ENCODE measurements at regions not wholly inside any gene's neighbourhood (a gene's known extent, or its start where the extent isn't known, plus 50 kb on each side); places are given as distances from the start of the nearest gene placed in this dataset.
"Not testable (repeated sequence)": the region's sequence is repeated elsewhere in the genome, so short reads cannot be mapped to it uniquely, and the experiment has no call there.

DNA sequence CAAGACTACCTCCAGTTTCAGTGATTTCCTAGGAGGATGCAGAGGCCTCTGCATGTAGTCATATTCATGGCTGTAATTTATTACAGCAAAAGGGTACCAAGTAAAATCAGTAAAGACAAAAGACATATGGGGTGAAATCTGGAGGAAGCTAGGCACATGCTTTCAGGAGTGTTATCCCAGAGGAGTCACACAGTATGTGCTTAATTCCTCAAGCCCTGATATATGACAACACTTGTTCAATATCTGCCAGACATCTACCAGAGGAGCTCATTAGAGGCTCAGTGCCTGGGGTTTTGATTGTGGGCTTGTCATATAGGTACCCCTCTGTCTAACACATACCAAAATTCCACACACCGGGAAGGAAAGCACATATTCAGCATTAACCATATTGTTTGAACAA is 283.8 kb downstream of the CXCL12 start:
- intact Hi-C loops (cut with DNase I; ENCODE audit: low total_unique reads), result no loop called here
- no peak for TF ChIP-seq CTCF (IDR thresholded peaks at IDR 0.05)
- TF ChIP-seq POLR2A (IDR thresholded peaks at IDR 0.05), result no peak
- no peak overlapping the region for H3K4me3 ChIP-seq (ENCODE audit: low read depth, poor library complexity, severe bottlenecking)
- no peak for DNase-seq (ENCODE audit: low spot score in 2 of 2)
- WGBS, 2 donors, result 52 to 83% methylated on average over 1 of the region's 1 CpG

- TF ChIP-seq CTCF (IDR thresholded peaks at IDR 0.05) (no peak), POLR2A (IDR thresholded peaks at IDR 0.05) (no peak)
- intact Hi-C loops (cut with DNase I; ENCODE audit: low total_unique reads), result no loop called here
- 69 to 80% methylated on average over 2 of the region's 2 CpGs for WGBS, 2 donors
- DNase-seq (ENCODE audit: low spot score in 2 of 2), result no peak
- no peak overlapping the region for H3K4me3 ChIP-seq (ENCODE audit: low read depth, poor library complexity, severe bottlenecking)
Measured at GRCh38 chr10:44099511-44099910, 285.4 kb downstream of the CXCL12 start.

- intact Hi-C loops (cut with DNase I; ENCODE audit: low total_unique reads); H3K4me3 ChIP-seq (ENCODE audit: low read depth, poor library complexity, severe bottlenecking); DNase-seq (ENCODE audit: low spot score in 2 of 2): not testable (repeated sequence)
- WGBS, 2 donors, result 89 to 96% methylated on average over 4 of the region's 4 CpGs
Measured at GRCh38 chr10:44096217-44096616, 288.7 kb downstream of the CXCL12 start.

DNA sequence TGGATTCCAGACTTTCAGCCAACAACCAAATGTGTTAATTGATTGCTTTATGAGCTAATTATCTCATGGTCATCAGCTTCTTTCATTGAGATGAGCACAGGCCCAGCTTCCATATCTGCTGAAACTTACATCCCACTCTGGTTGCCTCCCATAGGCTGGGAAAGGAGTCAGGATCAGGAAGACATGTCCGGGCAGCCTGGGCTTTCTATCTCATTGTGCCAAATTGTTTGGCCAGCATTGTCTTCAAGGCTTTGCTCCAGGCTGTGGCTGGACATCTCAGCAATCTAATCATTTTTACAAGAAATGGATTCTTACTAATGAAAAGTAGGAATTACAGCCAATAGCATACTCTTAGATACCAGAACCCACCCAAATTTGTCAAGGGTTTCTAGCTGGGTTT is 295.2 kb downstream of the CXCL12 start:
- WGBS, 2 donors, result 72 to 75% methylated on average over 1 of the region's 1 CpG
- no peak for DNase-seq (ENCODE audit: low spot score in 2 of 2)

GRCh38 chr10:44087403-44087802 is 297.5 kb downstream of the CXCL12 start:
- TF ChIP-seq POLR2A (IDR thresholded peaks at IDR 0.05) (no peak), CTCF (IDR thresholded peaks at IDR 0.05) (no peak)
- H3K4me3 ChIP-seq (ENCODE audit: low read depth, poor library complexity, severe bottlenecking), result no peak overlapping the region
- no peak for DNase-seq (ENCODE audit: low spot score in 2 of 2)
- intact Hi-C loops (cut with DNase I; ENCODE audit: low total_unique reads), result no loop called here

More for the DNA sequence above, 295.2 kb downstream of the CXCL12 start:
- no peak for TF ChIP-seq CTCF (IDR thresholded peaks at IDR 0.05)
- TF ChIP-seq POLR2A (IDR thresholded peaks at IDR 0.05), result no peak
- no peak overlapping the region for H3K4me3 ChIP-seq (ENCODE audit: low read depth, poor library complexity, severe bottlenecking)
- intact Hi-C loops (cut with DNase I; ENCODE audit: low total_unique reads), result no loop called here

- 89 to 91% methylated on average over 3 of the region's 3 CpGs for WGBS, 2 donors
- no peak for DNase-seq (ENCODE audit: low spot score in 2 of 2)
- intact Hi-C loops (cut with DNase I; ENCODE audit: low total_unique reads), result no loop called here
- no peak for TF ChIP-seq POLR2A (IDR thresholded peaks at IDR 0.05)
- no peak for TF ChIP-seq CTCF (IDR thresholded peaks at IDR 0.05)
- no peak overlapping the region for H3K4me3 ChIP-seq (ENCODE audit: low read depth, poor library complexity, severe bottlenecking)
Measured at GRCh38 chr10:44083719-44084400, 301.0 kb downstream of the CXCL12 start.
